HFFc6 (cell line): ENCODE measurements at regions not wholly inside any gene's neighbourhood (a gene's known extent, or its start where the extent isn't known, plus 50 kb on each side); places are given as distances from the start of the nearest gene placed in this dataset.
A peak's percentile ranks its signal among the peaks of the same experiment; 100 is the strongest.

Source experiments
- DNase-seq: peaks from one replicate; pipeline ENCODE4 v3.0.0-alpha.2; 2018
- H3K27ac Mint-ChIP-seq: 2 replicates; pipeline ENCODE4 v1.8.0; 2020; ENCODE audit warnings: mild to moderate bottlenecking, mixed read lengths
- H3K27me3 Mint-ChIP-seq: 2 replicates; pipeline ENCODE4 v1.8.0; 2021; ENCODE audit warnings: mild to moderate bottlenecking, moderate library complexity, mixed read lengths; ENCODE audit not compliant: insufficient read depth
- H3K36me3 Mint-ChIP-seq: 2 replicates; pipeline ENCODE4 v1.8.0; 2021; ENCODE audit warnings: low read depth, mixed read lengths
- H3K4me1 Mint-ChIP-seq: 2 replicates; pipeline ENCODE4 v1.8.0; 2020; ENCODE audit warnings: low read depth, mixed read lengths
- H3K4me3 Mint-ChIP-seq: 2 replicates; pipeline ENCODE4 v1.8.0; 2020; ENCODE audit warnings: mild to moderate bottlenecking, moderate library complexity, mixed read lengths
- H3K9me3 Mint-ChIP-seq: 2 replicates; pipeline ENCODE4 v1.8.0; 2020; ENCODE audit warnings: mild to moderate bottlenecking, mixed read lengths
- CTCF ChIP-seq: fragments of 200-600 bp; sonication (generic); IDR thresholded peaks from 2 replicates; pipeline ENCODE4 v1.5.0; 2021; ENCODE audit warnings: antibody characterized with exemption, mild to moderate bottlenecking

DNA sequence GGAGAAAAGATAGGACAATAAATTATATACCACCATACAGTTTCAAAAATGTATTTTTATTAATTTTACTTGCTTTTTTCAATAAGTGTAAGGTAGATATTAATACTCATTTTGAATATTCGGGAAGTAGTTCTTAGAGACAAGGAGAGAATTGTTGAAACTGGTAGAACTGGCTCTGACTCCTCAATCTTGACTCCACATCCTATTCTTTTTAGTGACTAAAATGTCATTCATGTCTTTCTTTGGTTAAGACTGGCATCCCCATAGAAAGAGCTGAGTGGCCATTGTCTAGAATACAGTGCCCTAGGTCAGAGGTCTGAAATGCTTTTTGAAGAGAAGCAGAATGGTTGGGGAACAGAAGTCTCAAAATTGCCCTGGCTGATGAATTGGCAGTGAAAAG is 177.6 kb upstream of the LRIG3 start:
- Mint-ChIP-seq H3K36me3 (no peaks in the 10 kb centered on the region), H3K27me3 (peaks cover 3% of the 10 kb centered on the region; the same call in 1 of the 2 replicates), H3K27ac (no peak overlapping the region), H3K9me3 (no peaks in the 10 kb centered on the region), H3K4me1 (peaks cover 9% of the 10 kb centered on the region; the same call in 1 of the 2 replicates), H3K4me3 (no peak overlapping the region)
- no peak for DNase-seq
- TF ChIP-seq CTCF = no peak

DNA sequence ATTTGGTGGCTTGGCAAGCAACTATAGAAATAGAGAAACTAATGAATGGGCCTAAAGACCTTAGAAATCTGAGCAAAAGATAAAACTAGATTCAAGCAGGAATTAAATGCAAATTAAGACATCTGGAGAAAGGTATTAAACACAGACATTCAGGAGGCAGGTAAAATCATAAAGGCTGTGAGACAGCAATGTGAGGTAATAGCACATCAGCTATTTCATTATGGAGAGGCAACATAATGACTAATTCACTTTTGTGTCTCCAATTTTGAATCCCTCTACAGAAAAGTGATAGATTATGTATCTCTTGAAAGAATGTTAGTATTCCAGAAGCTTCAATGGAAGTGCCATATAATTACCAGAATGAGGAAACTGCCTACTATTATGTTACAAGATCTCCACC is 175.9 kb upstream of the LRIG3 start:
- Mint-ChIP-seq H3K27ac (no peak overlapping the region), H3K36me3 (no peaks in the 10 kb centered on the region), H3K27me3 (peaks cover 3% of the 10 kb centered on the region; the same call in 1 of the 2 replicates), H3K4me1 (peaks cover 14% of the 10 kb centered on the region; the same call in 1 of the 2 replicates), H3K9me3 (no peaks in the 10 kb centered on the region), H3K4me3 (no peak overlapping the region)
- no peak for DNase-seq
- no peak for TF ChIP-seq CTCF

GRCh38 chr12:59093073-59093772 is 172.9 kb upstream of the LRIG3 start:
- Mint-ChIP-seq H3K27ac (no peak overlapping the region), H3K4me3 (no peak overlapping the region), H3K27me3 (peaks cover 1% of the 10 kb centered on the region; the same call in 1 of the 2 replicates), H3K4me1 (peaks cover 14% of the 10 kb centered on the region; the same call in 1 of the 2 replicates), H3K36me3 (no peaks in the 10 kb centered on the region), H3K9me3 (no peaks in the 10 kb centered on the region)
- DNase-seq = peak; percentile 15
- no peak for TF ChIP-seq CTCF

DNA sequence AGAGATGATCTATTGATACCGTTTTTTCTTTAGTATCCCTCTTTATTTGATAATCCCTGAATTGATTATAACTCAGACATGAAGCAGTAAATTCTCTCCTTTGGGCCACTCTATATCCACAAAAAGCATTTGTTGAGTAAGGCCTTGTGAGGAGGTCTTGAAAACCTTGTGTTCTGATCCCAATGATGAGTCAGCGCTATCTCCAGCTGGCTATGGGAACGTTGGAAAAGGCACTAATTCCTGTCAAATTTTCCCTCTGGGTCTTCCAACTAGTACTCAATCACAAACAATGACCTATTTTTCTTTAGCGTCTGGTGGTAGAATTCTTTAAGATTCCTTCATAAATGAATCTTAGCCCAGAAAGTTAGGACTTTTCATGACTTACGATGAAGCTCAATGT is 168.4 kb upstream of the LRIG3 start:
- H3K4me1 Mint-ChIP-seq = peaks cover 34% of the 10 kb centered on the region
- no peak overlapping the region for H3K27ac Mint-ChIP-seq
- H3K27me3 Mint-ChIP-seq = no peaks in the 10 kb centered on the region; the same call in 1 of the 2 replicates
- TF ChIP-seq CTCF = no peak
- no peak for DNase-seq
- H3K9me3 Mint-ChIP-seq = no peaks in the 10 kb centered on the region
- H3K36me3 Mint-ChIP-seq = no peaks in the 10 kb centered on the region
- H3K4me3 Mint-ChIP-seq = no peak overlapping the region

GRCh38 chr12:59087691-59088090 is 167.4 kb upstream of the LRIG3 start:
- H3K36me3 Mint-ChIP-seq = no peaks in the 10 kb centered on the region
- TF ChIP-seq CTCF = no peak
- H3K9me3 Mint-ChIP-seq = no peaks in the 10 kb centered on the region
- H3K4me3 Mint-ChIP-seq = no peak overlapping the region
- H3K4me1 Mint-ChIP-seq = peaks cover 27% of the 10 kb centered on the region
- no peak overlapping the region for H3K27ac Mint-ChIP-seq
- DNase-seq = no peak
- H3K27me3 Mint-ChIP-seq = no peaks in the 10 kb centered on the region; the same call in 1 of the 2 replicates
